ENCODE measurements at regions not wholly inside any gene's neighbourhood (a gene's known extent, or its start where the extent isn't known, plus 50 kb on each side); places are given as distances from the start of the nearest gene placed in this dataset.

- Histone ChIP-seq H4K20me1 (ENCODE audit: insufficient read depth, low read length) (no peaks in the 10 kb centered on the region), H3K9me3 (ENCODE audit: insufficient read depth, low read length) (peaks cover 34% of the 10 kb centered on the region), H3K36me3 (replicated peaks; ENCODE audit: low read depth, low read length) (peaks cover 20% of the 10 kb centered on the region), H3K27ac (ENCODE audit: low read length) (no peak overlapping the region), H3K27me3 (ENCODE audit: low read depth, low read length) (no peaks in the 10 kb centered on the region), H3K9ac (ENCODE audit: low read length) (no peak overlapping the region), H3K4me1 (ENCODE audit: low read length) (no peaks in the 10 kb centered on the region), H2AFZ (ENCODE audit: low read depth, low read length) (no peak overlapping the region), H3K4me2 (ENCODE audit: low read length) (no peak overlapping the region), H3K4me3 (ENCODE audit: low read length) (no peak overlapping the region), H3K79me2 (ENCODE audit: low read length) (no peaks in the 10 kb centered on the region)
- no peak for TF ChIP-seq CTCF (IDR thresholded peaks at IDR 0.05; ENCODE audit: low read depth, low read length)
- no peak for TF ChIP-seq EZH2phosphoT487 (IDR thresholded peaks at IDR 0.05; ENCODE audit: low read depth)
Measured at GRCh38 chr6:40187535-40188144, 253.4 kb upstream of the MOCS1 start.

- TF ChIP-seq CTCF (IDR thresholded peaks at IDR 0.05; ENCODE audit: low read depth, low read length) (no peak), EZH2phosphoT487 (IDR thresholded peaks at IDR 0.05; ENCODE audit: low read depth) (no peak)
- Histone ChIP-seq H3K4me3 (ENCODE audit: low read length) (no peak overlapping the region), H3K36me3 (replicated peaks; ENCODE audit: low read depth, low read length) (peaks cover 35% of the 10 kb centered on the region), H3K4me2 (ENCODE audit: low read length) (no peak overlapping the region), H3K9me3 (ENCODE audit: insufficient read depth, low read length) (peaks cover 51% of the 10 kb centered on the region), H3K4me1 (ENCODE audit: low read length) (no peaks in the 10 kb centered on the region), H3K9ac (ENCODE audit: low read length) (no peak overlapping the region), H2AFZ (ENCODE audit: low read depth, low read length) (no peak overlapping the region), H3K27ac (ENCODE audit: low read length) (no peak overlapping the region), H3K79me2 (ENCODE audit: low read length) (no peaks in the 10 kb centered on the region), H3K27me3 (ENCODE audit: low read depth, low read length) (no peaks in the 10 kb centered on the region), H4K20me1 (ENCODE audit: insufficient read depth, low read length) (no peaks in the 10 kb centered on the region)
Measured at GRCh38 chr6:40185486-40185885, 251.2 kb upstream of the MOCS1 start.

- Histone ChIP-seq H3K4me2 (ENCODE audit: low read length) (no peak overlapping the region), H3K27me3 (ENCODE audit: low read depth, low read length) (no peaks in the 10 kb centered on the region), H3K36me3 (replicated peaks; ENCODE audit: low read depth, low read length) (peaks cover 35% of the 10 kb centered on the region), H3K4me3 (ENCODE audit: low read length) (no peak overlapping the region), H4K20me1 (ENCODE audit: insufficient read depth, low read length) (no peaks in the 10 kb centered on the region), H3K9me3 (ENCODE audit: insufficient read depth, low read length) (peaks cover 51% of the 10 kb centered on the region), H3K79me2 (ENCODE audit: low read length) (no peaks in the 10 kb centered on the region), H2AFZ (ENCODE audit: low read depth, low read length) (no peak overlapping the region), H3K9ac (ENCODE audit: low read length) (no peak overlapping the region), H3K4me1 (ENCODE audit: low read length) (no peaks in the 10 kb centered on the region), H3K27ac (ENCODE audit: low read length) (no peak overlapping the region)
- TF ChIP-seq EZH2phosphoT487 (IDR thresholded peaks at IDR 0.05; ENCODE audit: low read depth) (no peak), CTCF (IDR thresholded peaks at IDR 0.05; ENCODE audit: low read depth, low read length) (no peak)
Measured at GRCh38 chr6:40183902-40184301, 249.6 kb upstream of the MOCS1 start.

- Histone ChIP-seq H4K20me1 (ENCODE audit: insufficient read depth, low read length) (no peaks in the 10 kb centered on the region), H3K27ac (ENCODE audit: low read length) (no peak overlapping the region), H3K9me3 (ENCODE audit: insufficient read depth, low read length) (peaks cover 44% of the 10 kb centered on the region), H3K4me2 (ENCODE audit: low read length) (no peak overlapping the region), H3K79me2 (ENCODE audit: low read length) (no peaks in the 10 kb centered on the region), H3K4me3 (ENCODE audit: low read length) (no peak overlapping the region), H2AFZ (ENCODE audit: low read depth, low read length) (no peak overlapping the region), H3K36me3 (replicated peaks; ENCODE audit: low read depth, low read length) (peaks cover 24% of the 10 kb centered on the region), H3K9ac (ENCODE audit: low read length) (no peak overlapping the region), H3K27me3 (ENCODE audit: low read depth, low read length) (no peaks in the 10 kb centered on the region), H3K4me1 (ENCODE audit: low read length) (no peaks in the 10 kb centered on the region)
- no peak for TF ChIP-seq CTCF (IDR thresholded peaks at IDR 0.05; ENCODE audit: low read depth, low read length)
- no peak for TF ChIP-seq EZH2phosphoT487 (IDR thresholded peaks at IDR 0.05; ENCODE audit: low read depth)
Measured at GRCh38 chr6:40181367-40181766, 247.1 kb upstream of the MOCS1 start.
